Neural cell (in vitro differentiated cells): ENCODE measurements at regions not wholly inside any gene's neighbourhood (a gene's known extent, or its start where the extent isn't known, plus 50 kb on each side); places are given as distances from the start of the nearest gene placed in this dataset.

Experiments used
- H2AFZ ChIP-seq: fragments of 200-600, 300-800 bp; sonication (generic), shearing (Covaris generic); 2 replicates; pipeline ENCODE4 v1.6.0; 2014; ENCODE audit warnings: low read depth, mild to moderate bottlenecking, antibody characterized with exemption, low read length, moderate library complexity
- H3F3A ChIP-seq: fragments of 200-600 bp; shearing (Covaris generic); 2 replicates; pipeline ENCODE4 v1.6.1; 2016; ENCODE audit warnings: mild to moderate bottlenecking, moderate library complexity, mixed read lengths, antibody characterized with exemption, low read length; ENCODE audit not compliant: insufficient read depth, poor library complexity, severe bottlenecking
- H3K27ac ChIP-seq: fragments of 200-600, 300-800 bp; sonication (generic), shearing (Covaris generic); 2 replicates; pipeline ENCODE4 v1.5.1; 2014; ENCODE audit warnings: mild to moderate bottlenecking, low read length, moderate library complexity
- H3K27me3 ChIP-seq: fragments of 300-800, 200-600 bp; sonication (generic), shearing (Covaris generic); 2 replicates; pipeline ENCODE4 v1.6.0; 2014; ENCODE audit warnings: mild to moderate bottlenecking, low read depth, low read length, moderate library complexity; ENCODE audit not compliant: insufficient read depth
- H3K36me3 ChIP-seq: fragments of 300-800, 200-600 bp; sonication (generic), shearing (Covaris generic); 2 replicates; pipeline ENCODE4 v1.5.1; 2014; ENCODE audit warnings: mild to moderate bottlenecking, antibody characterized with exemption, low read length, moderate library complexity; ENCODE audit not compliant: insufficient read depth
- H3K4me2 ChIP-seq: fragments of 300-800, 200-600 bp; sonication (generic), shearing (Covaris generic); 2 replicates; pipeline ENCODE4 v1.6.0; 2014; ENCODE audit warnings: mild to moderate bottlenecking, low read length
- H3K4me3 ChIP-seq: fragments of 300-800, 200-600 bp; sonication (generic), shearing (Covaris generic); 2 replicates; pipeline ENCODE4 v1.5.1; 2014; ENCODE audit warnings: mild to moderate bottlenecking, low read length, moderate library complexity
- H3K79me2 ChIP-seq: fragments of 200-600 bp; shearing (Covaris generic); replicated peaks from 2 replicates; pipeline ENCODE4 v1.6.0; 2014; ENCODE audit warnings: mild to moderate bottlenecking, low read length, moderate library complexity; ENCODE audit not compliant: insufficient read depth
- H3K9ac ChIP-seq: fragments of 300-800, 200-600 bp; sonication (generic), shearing (Covaris generic); 2 replicates; pipeline ENCODE4 v1.6.1; 2016; ENCODE audit warnings: mild to moderate bottlenecking, low read length, mixed read lengths
- H3K9me2 ChIP-seq: fragments of 200-600 bp; shearing (Covaris generic); 2 replicates; pipeline ENCODE4 v1.6.1; 2016; ENCODE audit warnings: mild to moderate bottlenecking, low read length, mixed read lengths; ENCODE audit not compliant: insufficient read depth
- H3K9me3 ChIP-seq: fragments of 200-600, 300-800 bp; sonication (generic), shearing (Covaris generic); 2 replicates; pipeline ENCODE4 v1.6.1; 2016; ENCODE audit warnings: mild to moderate bottlenecking, mixed run types, low read length, moderate library complexity, mixed read lengths
- H4K20me1 ChIP-seq: fragments of 200-600 bp; shearing (Covaris generic); 2 replicates; pipeline ENCODE4 v1.6.1; 2016; ENCODE audit warnings: mild to moderate bottlenecking, mixed run types; ENCODE audit not compliant: insufficient read depth
- EP300 ChIP-seq: fragments of 450-650 bp; conservative IDR thresholded peaks from 2 replicates; pipeline ENCODE4 v1.6.1; 2014; ENCODE audit warnings: antibody characterized with exemption, mild to moderate bottlenecking, moderate library complexity; ENCODE audit not compliant: poor library complexity, severe bottlenecking
- EZH2 ChIP-seq: fragments of 200-600, 300-800 bp; shearing (Covaris generic), sonication (generic); IDR thresholded peaks from 2 replicates; pipeline ENCODE4 v1.6.1; 2014; ENCODE audit warnings: antibody characterized with exemption, low read length, borderline replicate concordance, mild to moderate bottlenecking; ENCODE audit not compliant: insufficient read depth, poor library complexity, severe bottlenecking
- MXI1 ChIP-seq: fragments of 450-650 bp; conservative IDR thresholded peaks from 2 replicates; pipeline ENCODE4 v1.6.1; 2014; ENCODE audit warnings: antibody characterized with exemption, mild to moderate bottlenecking; ENCODE audit not compliant: poor library complexity, severe bottlenecking
- POLR2AphosphoS5 ChIP-seq: IDR thresholded peaks from 2 replicates; pipeline ENCODE4 v1.6.1; 2012
- RAD21 ChIP-seq: fragments of 450-650 bp; conservative IDR thresholded peaks from 2 replicates; pipeline ENCODE4 v1.6.1; 2014; ENCODE audit warnings: antibody characterized with exemption, mild to moderate bottlenecking, moderate library complexity
- REST ChIP-seq: IDR thresholded peaks from 2 replicates; pipeline ENCODE4 v1.6.1; 2012; ENCODE audit warnings: borderline replicate concordance
- SMC3 ChIP-seq: fragments of 450-650 bp; conservative IDR thresholded peaks from 2 replicates; pipeline ENCODE4 v1.6.1; 2014; ENCODE audit warnings: antibody characterized with exemption, mild to moderate bottlenecking, moderate library complexity; ENCODE audit not compliant: poor library complexity
- TAF1 ChIP-seq: IDR thresholded peaks from 2 replicates; pipeline ENCODE4 v1.6.1; 2012; ENCODE audit warnings: low read depth
- TF ChIP-seq, protein P1 (sequence below): fragments of 450-650 bp; IDR thresholded peaks from 2 replicates; pipeline ENCODE4 v1.5.1; 2014; ENCODE audit warnings: antibody characterized with exemption, mild to moderate bottlenecking, moderate library complexity; ENCODE audit not compliant: poor library complexity, severe bottlenecking

GRCh38 chr1:218611916-218612585 is 266.9 kb downstream of the TGFB2 start:
- Histone ChIP-seq H3K4me3 (no peak overlapping the region), H4K20me1 (no peaks in the 10 kb centered on the region), H3K9me3 (no peaks in the 10 kb centered on the region), H3K9ac (no peak overlapping the region), H3K9me2 (no peaks in the 10 kb centered on the region), H3K36me3 (no peaks in the 10 kb centered on the region), H3K27ac (no peak overlapping the region), H3F3A (no peaks in the 10 kb centered on the region), H3K79me2 (no peaks in the 10 kb centered on the region), H2AFZ (no peak overlapping the region), H3K27me3 (no peaks in the 10 kb centered on the region), H3K4me2 (no peak overlapping the region)
- TF ChIP-seq MXI1 (no peak), TAF1 (no peak), EZH2 (no peak)

GRCh38 chr1:218613105-218613504 is 268.0 kb downstream of the TGFB2 start:
- no peak overlapping the region for H3K27ac ChIP-seq
- no peaks in the 10 kb centered on the region for H3K9me3 ChIP-seq
- no peak for TF ChIP-seq TAF1
- no peak for TF ChIP-seq EP300
- no peaks in the 10 kb centered on the region for H3F3A ChIP-seq
- H3K9ac ChIP-seq, result no peak overlapping the region
- H3K27me3 ChIP-seq, result no peaks in the 10 kb centered on the region
- no peaks in the 10 kb centered on the region for H4K20me1 ChIP-seq
- no peaks in the 10 kb centered on the region for H3K79me2 ChIP-seq
- no peaks in the 10 kb centered on the region for H3K9me2 ChIP-seq
- H3K4me2 ChIP-seq, result no peak overlapping the region
- H2AFZ ChIP-seq, result no peak overlapping the region
- no peak overlapping the region for H3K4me3 ChIP-seq
- no peaks in the 10 kb centered on the region for H3K36me3 ChIP-seq

GRCh38 chr1:218614031-218614430 is 268.9 kb downstream of the TGFB2 start:
- H3F3A ChIP-seq, result no peaks in the 10 kb centered on the region
- H3K79me2 ChIP-seq, result no peaks in the 10 kb centered on the region
- H3K36me3 ChIP-seq, result no peaks in the 10 kb centered on the region
- no peak overlapping the region for H3K9ac ChIP-seq
- H2AFZ ChIP-seq, result no peak overlapping the region
- H3K27ac ChIP-seq, result no peak overlapping the region
- H4K20me1 ChIP-seq, result no peaks in the 10 kb centered on the region
- TF ChIP-seq EZH2, result no peak
- no peak overlapping the region for H3K4me2 ChIP-seq
- no peaks in the 10 kb centered on the region for H3K27me3 ChIP-seq
- no peaks in the 10 kb centered on the region for H3K9me2 ChIP-seq
- H3K9me3 ChIP-seq, result no peaks in the 10 kb centered on the region
- H3K4me3 ChIP-seq, result no peak overlapping the region

DNA sequence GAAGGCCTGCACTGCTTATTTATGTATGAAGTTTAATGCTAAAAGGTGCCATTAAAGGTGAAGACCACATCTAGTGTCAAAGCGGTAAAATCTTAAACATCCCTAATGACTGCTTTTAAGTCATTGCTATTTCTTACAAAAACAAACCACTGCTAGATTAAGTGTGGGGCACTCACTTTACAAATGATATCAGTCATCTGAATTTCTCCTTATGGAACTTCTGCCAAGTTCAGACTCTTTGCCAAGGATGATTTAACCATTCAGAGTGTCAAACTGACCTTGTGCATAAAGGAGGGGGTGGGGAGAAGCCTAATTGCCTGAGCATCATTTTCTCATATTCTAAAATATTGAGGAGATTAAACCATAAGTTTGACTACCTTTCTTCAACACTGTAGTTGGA is 271.5 kb downstream of the TGFB2 start:
- no peak overlapping the region for H2AFZ ChIP-seq
- no peaks in the 10 kb centered on the region for H3K9me2 ChIP-seq
- H3K9ac ChIP-seq, result no peak overlapping the region
- no peaks in the 10 kb centered on the region for H3K79me2 ChIP-seq
- TF ChIP-seq, protein P1, sequence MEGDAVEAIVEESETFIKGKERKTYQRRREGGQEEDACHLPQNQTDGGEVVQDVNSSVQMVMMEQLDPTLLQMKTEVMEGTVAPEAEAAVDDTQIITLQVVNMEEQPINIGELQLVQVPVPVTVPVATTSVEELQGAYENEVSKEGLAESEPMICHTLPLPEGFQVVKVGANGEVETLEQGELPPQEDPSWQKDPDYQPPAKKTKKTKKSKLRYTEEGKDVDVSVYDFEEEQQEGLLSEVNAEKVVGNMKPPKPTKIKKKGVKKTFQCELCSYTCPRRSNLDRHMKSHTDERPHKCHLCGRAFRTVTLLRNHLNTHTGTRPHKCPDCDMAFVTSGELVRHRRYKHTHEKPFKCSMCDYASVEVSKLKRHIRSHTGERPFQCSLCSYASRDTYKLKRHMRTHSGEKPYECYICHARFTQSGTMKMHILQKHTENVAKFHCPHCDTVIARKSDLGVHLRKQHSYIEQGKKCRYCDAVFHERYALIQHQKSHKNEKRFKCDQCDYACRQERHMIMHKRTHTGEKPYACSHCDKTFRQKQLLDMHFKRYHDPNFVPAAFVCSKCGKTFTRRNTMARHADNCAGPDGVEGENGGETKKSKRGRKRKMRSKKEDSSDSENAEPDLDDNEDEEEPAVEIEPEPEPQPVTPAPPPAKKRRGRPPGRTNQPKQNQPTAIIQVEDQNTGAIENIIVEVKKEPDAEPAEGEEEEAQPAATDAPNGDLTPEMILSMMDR, result no peak
- TF ChIP-seq MXI1 (no peak), RAD21 (no peak), EZH2 (no peak), TAF1 (no peak), REST (no peak), POLR2AphosphoS5 (no peak), SMC3 (no peak), EP300 (no peak)
- H3K9me3 ChIP-seq, result no peaks in the 10 kb centered on the region
- H3F3A ChIP-seq, result no peaks in the 10 kb centered on the region
- H3K27ac ChIP-seq, result no peak overlapping the region
- H3K36me3 ChIP-seq, result no peaks in the 10 kb centered on the region
- H3K27me3 ChIP-seq, result no peaks in the 10 kb centered on the region
- no peak overlapping the region for H3K4me3 ChIP-seq
- H3K4me2 ChIP-seq, result no peak overlapping the region
- no peaks in the 10 kb centered on the region for H4K20me1 ChIP-seq
